Esophagus muscularis mucosa (tissue), 3 donors: ENCODE measurements at regions not wholly inside any gene's neighbourhood (a gene's known extent, or its start where the extent isn't known, plus 50 kb on each side); places are given as distances from the start of the nearest gene placed in this dataset.

Experiments
- POLR2AphosphoS5 ChIP-seq, 2 donors: sonication (generic); formaldehyde crosslinking; IDR thresholded peaks; one replicate each; pipeline ENCODE4 v1.6.1; 2017; ENCODE audit warnings: antibody characterized with exemption in 2 of 2
- TF ChIP-seq, protein P1 (sequence below), 3 experiments: fragments of 200-600 bp in 2 of 3; fragments of 450-650 bp in 1 of 3; sonication (generic) in 2 of 3; IDR thresholded peaks; one replicate each; pipeline ENCODE4 v1.5.1; 2017 to 2019; ENCODE audit warnings: antibody characterized with exemption in 3 of 3, mild to moderate bottlenecking in 2 of 3, moderate library complexity in 1 of 3

DNA sequence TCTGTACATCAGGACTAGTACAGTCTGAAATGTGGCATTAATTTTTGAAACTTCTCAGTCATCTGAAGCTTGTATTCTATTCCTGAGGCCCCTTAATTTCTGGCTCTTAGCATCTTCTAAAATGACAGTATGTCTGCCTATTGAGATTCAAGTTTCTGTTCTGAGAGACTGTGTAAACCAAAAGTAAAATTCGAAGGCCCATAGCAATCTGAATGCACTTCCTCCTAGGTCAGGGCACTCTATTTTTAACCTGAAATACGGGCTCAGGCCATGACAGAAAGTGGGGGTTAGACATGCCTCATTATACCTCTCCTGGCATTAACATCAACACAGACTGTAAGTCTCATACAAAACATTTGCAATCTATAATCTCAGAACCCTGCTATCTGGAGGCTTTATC is 584.4 kb downstream of the KLHL4 start:
- TF ChIP-seq, protein P1, sequence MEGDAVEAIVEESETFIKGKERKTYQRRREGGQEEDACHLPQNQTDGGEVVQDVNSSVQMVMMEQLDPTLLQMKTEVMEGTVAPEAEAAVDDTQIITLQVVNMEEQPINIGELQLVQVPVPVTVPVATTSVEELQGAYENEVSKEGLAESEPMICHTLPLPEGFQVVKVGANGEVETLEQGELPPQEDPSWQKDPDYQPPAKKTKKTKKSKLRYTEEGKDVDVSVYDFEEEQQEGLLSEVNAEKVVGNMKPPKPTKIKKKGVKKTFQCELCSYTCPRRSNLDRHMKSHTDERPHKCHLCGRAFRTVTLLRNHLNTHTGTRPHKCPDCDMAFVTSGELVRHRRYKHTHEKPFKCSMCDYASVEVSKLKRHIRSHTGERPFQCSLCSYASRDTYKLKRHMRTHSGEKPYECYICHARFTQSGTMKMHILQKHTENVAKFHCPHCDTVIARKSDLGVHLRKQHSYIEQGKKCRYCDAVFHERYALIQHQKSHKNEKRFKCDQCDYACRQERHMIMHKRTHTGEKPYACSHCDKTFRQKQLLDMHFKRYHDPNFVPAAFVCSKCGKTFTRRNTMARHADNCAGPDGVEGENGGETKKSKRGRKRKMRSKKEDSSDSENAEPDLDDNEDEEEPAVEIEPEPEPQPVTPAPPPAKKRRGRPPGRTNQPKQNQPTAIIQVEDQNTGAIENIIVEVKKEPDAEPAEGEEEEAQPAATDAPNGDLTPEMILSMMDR (IDR thresholded peaks at IDR 0.05) = no peak
- no peak for TF ChIP-seq POLR2AphosphoS5 (IDR thresholded peaks at IDR 0.05)
